Keratinocyte (primary cell): ENCODE measurements at regions not wholly inside any gene's neighbourhood (a gene's known extent, or its start where the extent isn't known, plus 50 kb on each side); places are given as distances from the start of the nearest gene placed in this dataset.

Experiments used
- DNase-seq: peaks from one replicate; pipeline ENCODE4 v3.0.0-alpha.2; 2011; ENCODE audit warnings: low read depth, missing footprints, low spot score
- FAIRE-seq: peaks from 2 replicates; lab custom pipeline; 2011; peaks lifted over from hg19 to GRCh38; lab: Jason Lieb, UNC
- H2AFZ ChIP-seq: 2 replicates; pipeline ENCODE4 v1.6.0; 2012; ENCODE audit warnings: low read length, control low read depth, inconsistent platforms; ENCODE audit not compliant: control insufficient read depth
- H3K27ac ChIP-seq: 2 replicates; pipeline ENCODE4 v1.5.1; 2011; ENCODE audit warnings: low read length; ENCODE audit not compliant: control insufficient read depth, insufficient read depth
- H3K27me3 ChIP-seq: 3 replicates; pipeline ENCODE4 v1.6.0; 2011; ENCODE audit warnings: low read length; ENCODE audit not compliant: control insufficient read depth, insufficient read depth; ENCODE audit errors: extremely low read depth
- H3K36me3 ChIP-seq, 2 experiments: 2 replicates in 1 of 2; 3 replicates in 1 of 2; pipeline ENCODE4 v1.5.1; 2011; ENCODE audit warnings: low read length in 2 of 2, mild to moderate bottlenecking in 1 of 2; ENCODE audit not compliant: control insufficient read depth in 2 of 2, insufficient read depth in 2 of 2; ENCODE audit errors: extremely low read depth in 1 of 2
- H3K4me1 ChIP-seq: 3 replicates; pipeline ENCODE4 v1.5.1; 2011; ENCODE audit warnings: low read length; ENCODE audit not compliant: control insufficient read depth, insufficient read depth; ENCODE audit errors: extremely low read depth
- H3K4me2 ChIP-seq: 3 replicates; pipeline ENCODE4 v1.6.0; 2011; ENCODE audit warnings: low read depth, low read length; ENCODE audit not compliant: control insufficient read depth, insufficient read depth; ENCODE audit errors: extremely low read depth
- H3K4me3 ChIP-seq, 3 experiments: fragments of 200-600 bp in 1 of 3; sonication (generic) in 1 of 3; 2 replicates in 2 of 3; 3 replicates in 1 of 3; pipeline ENCODE4 v1.5.1; 2011 to 2016; ENCODE audit warnings: low read length in 3 of 3, mild to moderate bottlenecking in 3 of 3, control low read depth in 2 of 3, inconsistent platforms in 1 of 3, low read depth in 1 of 3, mixed read lengths in 1 of 3, mixed run types in 1 of 3, moderate library complexity in 1 of 3; ENCODE audit not compliant: control insufficient read depth in 2 of 3, insufficient read depth in 2 of 3; ENCODE audit errors: extremely low read depth in 1 of 3
- H3K79me2 ChIP-seq: 2 replicates; pipeline ENCODE4 v1.6.0; 2012; ENCODE audit warnings: low read length; ENCODE audit not compliant: control insufficient read depth, insufficient read depth
- H3K9ac ChIP-seq: 3 replicates; pipeline ENCODE4 v1.6.0; 2011; ENCODE audit warnings: low read length; ENCODE audit not compliant: control insufficient read depth, insufficient read depth; ENCODE audit errors: extremely low read depth
- H3K9me1 ChIP-seq: 3 replicates; pipeline ENCODE4 v1.6.0; 2011; ENCODE audit warnings: low read length; ENCODE audit not compliant: control insufficient read depth, insufficient read depth; ENCODE audit errors: extremely low read depth
- H3K9me3 ChIP-seq: 2 replicates; pipeline ENCODE4 v1.5.1; 2012; ENCODE audit warnings: low read depth, low read length; ENCODE audit not compliant: control insufficient read depth
- H4K20me1 ChIP-seq: 3 replicates; pipeline ENCODE4 v1.6.0; 2011; ENCODE audit warnings: low read length; ENCODE audit not compliant: control insufficient read depth, insufficient read depth; ENCODE audit errors: extremely low read depth
- EZH2 ChIP-seq: IDR thresholded peaks from one replicate; pipeline ENCODE4 v1.6.1; 2012; ENCODE audit warnings: inconsistent platforms, mild to moderate bottlenecking, low read length, moderate library complexity
- dilution Hi-C: fragments of 300-500 bp; cut with MboI; formaldehyde crosslinking; loops from one replicate; pipeline ENCODE4 v1.7.0; 2020; ENCODE audit warnings: low sequenced_read_pairs; ENCODE audit not compliant: extremely low pct_ligation_motif_present
- TF ChIP-seq, protein P1 (sequence below), 3 experiments: IDR thresholded peaks in 1 of 3; conservative IDR thresholded peaks in 1 of 3; optimal IDR thresholded peaks in 1 of 3; 2 replicates in 2 of 3; 3 replicates in 1 of 3; pipeline versions ENCODE3 to v1.5.1; 2011; ENCODE audit warnings: low read length in 3 of 3, mild to moderate bottlenecking in 3 of 3, moderate library complexity in 2 of 3, control low read depth in 1 of 3, inconsistent platforms in 1 of 3; ENCODE audit not compliant: insufficient read depth in 2 of 3; ENCODE audit errors: extremely low read depth in 1 of 3

DNA sequence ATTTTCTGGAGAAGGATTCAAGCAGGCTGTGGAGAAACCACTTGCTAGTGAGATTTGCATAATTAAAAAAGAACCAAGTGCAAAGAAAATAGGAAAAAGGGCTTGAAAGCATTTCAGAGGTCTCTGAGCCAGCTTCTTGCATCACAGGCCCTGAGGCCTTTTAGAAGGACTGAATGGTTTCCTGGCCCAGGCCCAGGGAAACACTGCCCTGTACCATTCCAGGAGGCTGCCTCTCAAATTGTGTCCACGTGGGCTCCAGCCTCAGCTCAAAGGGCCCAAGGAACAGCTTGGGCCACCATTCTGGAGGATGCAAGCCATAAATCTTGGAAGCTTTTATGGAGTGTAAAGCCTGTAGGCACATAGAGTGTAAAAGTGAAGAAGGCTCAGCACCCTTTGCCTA lies 523.3 kb upstream of the VRK2 start:
- Histone ChIP-seq H3K36me3 (no peaks in the 10 kb centered on the region), H3K9me1 (no peaks in the 10 kb centered on the region), H2AFZ (no peak overlapping the region), H3K4me3 (no peak overlapping the region), H3K27me3 (no peaks in the 10 kb centered on the region), H3K79me2 (no peaks in the 10 kb centered on the region), H4K20me1 (no peaks in the 10 kb centered on the region), H3K4me1 (no peaks in the 10 kb centered on the region), H3K9ac (no peak overlapping the region), H3K27ac (no peak overlapping the region), H3K9me3 (no peaks in the 10 kb centered on the region), H3K4me2 (no peak overlapping the region)
- no peak for FAIRE-seq
- no peak for DNase-seq
- TF ChIP-seq, protein P1, sequence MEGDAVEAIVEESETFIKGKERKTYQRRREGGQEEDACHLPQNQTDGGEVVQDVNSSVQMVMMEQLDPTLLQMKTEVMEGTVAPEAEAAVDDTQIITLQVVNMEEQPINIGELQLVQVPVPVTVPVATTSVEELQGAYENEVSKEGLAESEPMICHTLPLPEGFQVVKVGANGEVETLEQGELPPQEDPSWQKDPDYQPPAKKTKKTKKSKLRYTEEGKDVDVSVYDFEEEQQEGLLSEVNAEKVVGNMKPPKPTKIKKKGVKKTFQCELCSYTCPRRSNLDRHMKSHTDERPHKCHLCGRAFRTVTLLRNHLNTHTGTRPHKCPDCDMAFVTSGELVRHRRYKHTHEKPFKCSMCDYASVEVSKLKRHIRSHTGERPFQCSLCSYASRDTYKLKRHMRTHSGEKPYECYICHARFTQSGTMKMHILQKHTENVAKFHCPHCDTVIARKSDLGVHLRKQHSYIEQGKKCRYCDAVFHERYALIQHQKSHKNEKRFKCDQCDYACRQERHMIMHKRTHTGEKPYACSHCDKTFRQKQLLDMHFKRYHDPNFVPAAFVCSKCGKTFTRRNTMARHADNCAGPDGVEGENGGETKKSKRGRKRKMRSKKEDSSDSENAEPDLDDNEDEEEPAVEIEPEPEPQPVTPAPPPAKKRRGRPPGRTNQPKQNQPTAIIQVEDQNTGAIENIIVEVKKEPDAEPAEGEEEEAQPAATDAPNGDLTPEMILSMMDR (optimal IDR thresholded peaks at IDR 0.05 in 1 of 3, IDR thresholded peaks at IDR 0.05 in 1 of 3, conservative IDR thresholded peaks at IDR 0.05 in 1 of 3; ENCODE audit: extremely low read depth in 1 of 3, insufficient read depth in 2 of 3, low read length in 3 of 3), result no peak
- dilution Hi-C loops, result no loop called here

DNA sequence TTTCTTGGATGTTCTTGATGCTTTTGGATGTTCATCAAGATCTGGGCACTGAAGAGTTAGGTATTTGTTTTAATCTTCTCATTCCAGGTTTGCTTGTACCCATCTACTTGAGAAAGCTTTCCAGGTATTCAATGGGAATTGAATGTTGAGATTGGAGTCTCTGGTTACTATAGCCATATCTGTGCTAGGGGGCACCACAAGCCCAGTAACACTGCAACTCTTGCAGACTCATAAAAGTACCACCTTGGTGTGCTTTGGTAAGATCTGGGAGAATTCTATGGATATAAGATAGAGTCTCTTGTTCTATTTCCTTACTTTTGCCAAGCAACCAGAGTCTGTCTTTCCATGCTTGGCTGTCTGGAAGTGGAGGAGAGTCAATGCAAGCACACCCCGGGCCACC lies 518.9 kb upstream of the VRK2 start:
- Histone ChIP-seq H2AFZ (no peak overlapping the region), H3K9me3 (no peaks in the 10 kb centered on the region), H3K4me1 (no peaks in the 10 kb centered on the region), H3K9ac (no peak overlapping the region), H3K79me2 (no peaks in the 10 kb centered on the region), H3K9me1 (no peaks in the 10 kb centered on the region), H3K4me2 (no peak overlapping the region), H3K27ac (no peak overlapping the region), H4K20me1 (no peaks in the 10 kb centered on the region), H3K4me3 (no peak overlapping the region), H3K27me3 (no peaks in the 10 kb centered on the region), H3K36me3 (no peaks in the 10 kb centered on the region)
- FAIRE-seq (no peak), DNase-seq (no peak)
- TF ChIP-seq, protein P1 (optimal IDR thresholded peaks at IDR 0.05 in 1 of 3, IDR thresholded peaks at IDR 0.05 in 1 of 3, conservative IDR thresholded peaks at IDR 0.05 in 1 of 3; ENCODE audit: extremely low read depth in 1 of 3, insufficient read depth in 2 of 3, low read length in 3 of 3), result no peak
- no peak for TF ChIP-seq EZH2
- dilution Hi-C loops, result no loop called here
